GM12874 (cell line): ENCODE measurements at regions not wholly inside any gene's neighbourhood (a gene's known extent, or its start where the extent isn't known, plus 50 kb on each side); places are given as distances from the start of the nearest gene placed in this dataset.

ENCODE experiments used
- TF ChIP-seq, protein P1 (sequence below): IDR thresholded peaks from 2 replicates; pipeline ENCODE4 v1.5.1; 2011; ENCODE audit warnings: low read depth, mild to moderate bottlenecking, control low read depth, low read length, moderate library complexity; ENCODE audit not compliant: insufficient read depth

DNA sequence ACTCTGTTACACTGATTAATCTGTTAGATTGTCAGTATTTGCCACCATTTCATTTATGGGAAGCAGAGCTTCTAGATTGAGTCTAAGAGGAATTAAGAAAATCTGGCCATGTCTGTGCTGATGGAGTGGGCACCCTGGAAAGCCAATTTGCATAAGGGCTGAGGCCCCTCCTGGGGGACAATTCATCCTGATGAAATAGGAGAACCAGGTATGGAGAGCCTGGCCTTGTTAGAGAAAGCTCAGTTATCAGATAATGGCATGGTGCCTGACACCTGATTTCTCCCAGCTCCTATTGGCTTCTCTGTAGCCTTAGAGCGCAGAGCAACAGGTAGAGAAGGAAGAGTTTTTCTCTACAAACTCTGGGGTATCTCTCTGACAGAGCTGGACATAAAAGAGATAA lies 114.2 kb downstream of the EBLN2 start:
- TF ChIP-seq, protein P1, sequence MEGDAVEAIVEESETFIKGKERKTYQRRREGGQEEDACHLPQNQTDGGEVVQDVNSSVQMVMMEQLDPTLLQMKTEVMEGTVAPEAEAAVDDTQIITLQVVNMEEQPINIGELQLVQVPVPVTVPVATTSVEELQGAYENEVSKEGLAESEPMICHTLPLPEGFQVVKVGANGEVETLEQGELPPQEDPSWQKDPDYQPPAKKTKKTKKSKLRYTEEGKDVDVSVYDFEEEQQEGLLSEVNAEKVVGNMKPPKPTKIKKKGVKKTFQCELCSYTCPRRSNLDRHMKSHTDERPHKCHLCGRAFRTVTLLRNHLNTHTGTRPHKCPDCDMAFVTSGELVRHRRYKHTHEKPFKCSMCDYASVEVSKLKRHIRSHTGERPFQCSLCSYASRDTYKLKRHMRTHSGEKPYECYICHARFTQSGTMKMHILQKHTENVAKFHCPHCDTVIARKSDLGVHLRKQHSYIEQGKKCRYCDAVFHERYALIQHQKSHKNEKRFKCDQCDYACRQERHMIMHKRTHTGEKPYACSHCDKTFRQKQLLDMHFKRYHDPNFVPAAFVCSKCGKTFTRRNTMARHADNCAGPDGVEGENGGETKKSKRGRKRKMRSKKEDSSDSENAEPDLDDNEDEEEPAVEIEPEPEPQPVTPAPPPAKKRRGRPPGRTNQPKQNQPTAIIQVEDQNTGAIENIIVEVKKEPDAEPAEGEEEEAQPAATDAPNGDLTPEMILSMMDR, result no peak

DNA sequence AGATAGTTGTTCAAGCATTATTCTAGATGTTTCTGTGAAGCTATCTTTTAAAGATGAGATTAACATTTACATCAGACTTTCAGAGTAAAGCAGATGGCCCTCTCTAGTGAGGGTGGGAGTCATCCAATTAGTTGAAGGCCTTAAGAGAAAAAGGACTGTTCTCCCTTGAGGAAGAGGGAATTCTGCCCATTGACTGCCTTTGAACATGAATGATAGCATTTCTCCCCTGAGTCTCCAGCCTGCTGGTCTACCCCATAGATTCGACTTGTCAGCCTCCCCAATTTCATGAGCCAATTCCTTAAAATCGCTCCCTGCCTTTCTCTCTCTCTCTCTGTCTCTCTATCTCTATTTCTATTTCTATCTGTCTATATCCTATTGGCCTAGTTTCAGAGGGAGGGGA lies 115.5 kb downstream of the EBLN2 start:
- TF ChIP-seq, protein P1, result no peak

DNA sequence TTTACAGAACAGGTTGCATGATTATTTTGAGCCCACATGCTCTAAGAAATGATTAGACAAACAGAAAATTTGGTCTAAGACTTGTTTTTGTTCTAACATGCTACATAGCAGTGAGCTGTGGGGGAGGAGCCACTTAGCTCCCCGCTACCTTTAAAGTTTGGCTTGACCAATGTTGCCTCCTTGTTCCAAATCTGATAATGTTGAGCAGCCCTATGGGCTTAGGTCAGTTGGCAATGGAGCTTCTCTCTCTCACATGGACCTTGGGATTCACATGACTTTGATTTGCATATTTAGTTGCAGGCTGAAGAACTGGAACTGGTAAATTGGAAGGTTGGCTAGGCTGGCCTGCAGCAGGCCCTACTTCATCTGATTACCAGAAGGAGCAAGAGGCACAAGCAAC lies 116.4 kb downstream of the EBLN2 start:
- TF ChIP-seq, protein P1, result no peak

DNA sequence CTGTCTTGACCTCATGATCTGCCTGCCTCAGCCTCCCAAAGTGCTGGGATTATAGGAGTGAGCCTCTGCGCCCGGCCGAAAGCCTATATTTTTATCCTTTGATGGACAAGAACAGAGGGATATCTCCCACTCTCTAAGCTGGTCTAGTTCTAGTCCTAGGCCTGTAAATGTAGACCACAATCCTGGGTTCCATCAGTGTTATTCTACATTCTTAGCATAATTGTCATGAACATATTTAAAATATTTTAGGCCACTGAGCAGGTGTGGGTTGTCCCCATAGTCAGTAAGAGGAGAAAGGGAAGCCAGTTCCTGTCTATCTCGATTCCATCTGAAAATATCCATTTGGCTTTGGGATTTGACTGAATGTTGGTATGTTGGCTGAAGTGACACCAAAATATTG lies 118.1 kb downstream of the EBLN2 start:
- TF ChIP-seq, protein P1, result no peak

DNA sequence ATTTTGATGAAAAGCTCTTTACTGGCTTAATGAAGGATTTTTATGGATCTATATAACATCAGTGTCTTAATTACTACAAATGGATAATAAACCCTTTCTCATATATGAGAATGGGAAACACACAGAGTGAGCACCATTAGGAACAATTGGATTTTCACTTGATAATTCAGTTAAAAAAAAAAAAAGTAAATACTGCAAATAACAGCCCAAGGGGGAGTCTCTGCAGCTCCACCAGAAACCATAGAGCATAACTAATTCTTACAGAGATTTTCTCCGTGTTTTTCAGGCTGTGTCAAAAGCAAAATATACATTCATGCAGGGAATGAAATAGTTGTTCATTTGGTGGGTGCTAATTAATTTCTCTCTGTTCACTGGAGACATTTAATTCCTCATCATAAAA lies 125.3 kb downstream of the EBLN2 start:
- TF ChIP-seq, protein P1, result no peak

DNA sequence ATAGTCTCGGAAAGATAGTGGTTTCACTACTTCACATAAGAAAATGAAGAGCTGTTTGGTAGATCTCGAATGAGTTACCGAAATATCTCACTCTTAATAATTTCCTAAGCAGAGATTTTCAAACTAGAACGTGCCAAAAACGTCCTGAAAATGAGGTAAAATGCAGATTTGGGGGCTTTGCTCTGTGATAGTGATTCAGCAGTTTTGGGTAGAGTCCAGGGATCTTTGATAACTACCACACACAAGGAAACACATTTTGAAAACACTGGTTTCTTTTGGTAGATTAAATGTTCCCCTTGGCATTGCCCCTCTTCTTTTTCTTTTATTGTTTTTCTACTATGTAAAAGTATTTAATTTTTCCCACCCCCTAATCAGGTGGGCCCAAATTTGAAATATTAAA lies 125.9 kb downstream of the EBLN2 start:
- TF ChIP-seq, protein P1, result no peak

DNA sequence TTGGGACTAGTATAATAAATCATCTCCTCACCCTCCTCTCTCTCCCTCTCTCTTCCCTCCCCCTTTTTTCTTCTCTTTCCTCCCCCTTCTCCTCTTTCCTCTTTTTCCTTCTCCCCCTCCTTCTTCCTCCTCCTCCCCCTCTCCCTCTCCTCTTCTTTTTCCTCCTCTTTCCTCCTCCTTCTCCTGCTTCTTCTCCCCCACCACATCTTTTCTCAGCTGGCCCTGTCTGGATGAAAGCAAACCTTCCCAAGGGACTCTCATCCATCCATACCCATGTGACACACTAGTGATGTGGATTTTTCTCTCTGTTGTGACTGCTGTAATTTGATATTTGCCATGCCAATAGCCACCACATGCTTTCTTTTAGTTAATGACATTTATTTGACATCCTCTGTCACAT lies 127.2 kb downstream of the EBLN2 start:
- TF ChIP-seq, protein P1, result no peak
